GM19238 (cell line): ENCODE measurements at regions not wholly inside any gene's neighbourhood (a gene's known extent, or its start where the extent isn't known, plus 50 kb on each side); places are given as distances from the start of the nearest gene placed in this dataset.
"Not testable (repeated sequence)": the region's sequence is repeated elsewhere in the genome, so short reads cannot be mapped to it uniquely, and the experiment has no call there.

Experiments
- DNase-seq: peaks from one replicate; pipeline ENCODE4 v3.0.0; 2011; ENCODE audit warnings: low spot score; ENCODE audit not compliant: insufficient read length

GRCh38 chr16:56019274-56019673 is 144.1 kb upstream of the CES5A start:
- no peak for DNase-seq

- no peak for DNase-seq
These were observed 138.9 kb upstream of the CES5A start for GRCh38 chr16:56013962-56014552.

GRCh38 chr16:56012482-56012811 is 137.3 kb upstream of the CES5A start:
- DNase-seq: no peak

- no peak for DNase-seq
These were observed 136.8 kb upstream of the CES5A start for GRCh38 chr16:56011808-56012481.

- no peak for DNase-seq
These were observed 130.8 kb upstream of the CES5A start for GRCh38 chr16:56005958-56006357.

- no peak for DNase-seq
These were observed 124.5 kb upstream of the CES5A start for GRCh38 chr16:55999683-56000082.

GRCh38 chr16:55993088-55993487 is 117.9 kb upstream of the CES5A start:
- no peak for DNase-seq

- no peak for DNase-seq
These were observed 117.4 kb upstream of the CES5A start for GRCh38 chr16:55992551-55992950.

GRCh38 chr16:55991843-55992242 is 116.7 kb upstream of the CES5A start:
- DNase-seq: no peak

GRCh38 chr16:55989569-55989907 is 114.4 kb upstream of the CES5A start:
- no peak for DNase-seq

- DNase-seq: not testable (repeated sequence)
These were observed 113.8 kb upstream of the CES5A start for GRCh38 chr16:55988850-55989568.

GRCh38 chr16:55988013-55988412 is 112.8 kb upstream of the CES5A start:
- no peak for DNase-seq

- no peak for DNase-seq
These were observed 107.4 kb upstream of the CES5A start for GRCh38 chr16:55982597-55982996.

GRCh38 chr16:55981557-55981956 is 106.4 kb upstream of the CES5A start:
- DNase-seq: no peak

GRCh38 chr16:55976815-55977214 is 101.6 kb upstream of the CES5A start:
- no peak for DNase-seq

GRCh38 chr16:55971447-55971846 is 96.3 kb upstream of the CES5A start:
- DNase-seq: no peak

GRCh38 chr16:55968221-55968620 is 93.0 kb upstream of the CES5A start:
- no peak for DNase-seq

- DNase-seq: no peak
These were observed 89.8 kb upstream of the CES5A start for GRCh38 chr16:55964923-55965475.

- no peak for DNase-seq
These were observed 80.7 kb upstream of the CES5A start for GRCh38 chr16:55955845-55956244.

GRCh38 chr16:55955424-55955823 is 80.3 kb upstream of the CES5A start:
- no peak for DNase-seq

- no peak for DNase-seq
These were observed 79.7 kb upstream of the CES5A start for GRCh38 chr16:55954906-55955305.

- no peak for DNase-seq
These were observed 74.3 kb upstream of the CES5A start for GRCh38 chr16:55949518-55949917.

- no peak for DNase-seq
These were observed 73.1 kb upstream of the CES5A start for GRCh38 chr16:55948230-55948629.
